A673 (cell line): ENCODE measurements at regions not wholly inside any gene's neighbourhood (a gene's known extent, or its start where the extent isn't known, plus 50 kb on each side); places are given as distances from the start of the nearest gene placed in this dataset.

Experiments
- BruUV-seq: library from RNA; stranded (reverse); fragments of 400-500 nt; replicated peaks from 2 replicates; lab custom pipeline; 2021; lab: Mats Ljungman, UMichigan
- CTCF ChIA-PET: fragments of 300-600 bp; sonication (Branson Sonifier 250); formaldehyde crosslinking; loops from one replicate; lab custom pipeline; 2022; ENCODE audit warnings: antibody characterized with exemption; lab: Charles Lee
- POLR2A ChIA-PET: fragments of 300-600 bp; sonication (Branson Sonifier 250); formaldehyde crosslinking; loops from one replicate; lab custom pipeline; 2022; ENCODE audit warnings: antibody characterized with exemption; ENCODE audit not compliant: low non-redundant PET; lab: Charles Lee
- DNase-seq: peaks from one replicate; pipeline ENCODE4 v3.0.0-alpha.2; 2015; ENCODE audit warnings: low spot score
- H3K27ac ChIP-seq: fragments of 200-600 bp; sonication (generic); 2 replicates; pipeline ENCODE4 v1.5.1; 2016; ENCODE audit warnings: mixed run types, low read depth, mild to moderate bottlenecking, mixed read lengths, antibody characterized with exemption, low read length; ENCODE audit not compliant: poor library complexity, severe bottlenecking
- H3K27me3 ChIP-seq: fragments of 200-600 bp; sonication (generic); replicated peaks from 2 replicates; pipeline ENCODE4 v1.6.1; 2017; ENCODE audit warnings: mixed run types, low read depth, mild to moderate bottlenecking, mixed read lengths, antibody characterized with exemption, low read length; ENCODE audit not compliant: insufficient read depth, poor library complexity
- H3K36me3 ChIP-seq: fragments of 200-600 bp; sonication (generic); 2 replicates; pipeline ENCODE4 v1.6.1; 2016; ENCODE audit warnings: mixed run types, mild to moderate bottlenecking, mixed read lengths, antibody characterized with exemption, low read length; ENCODE audit not compliant: insufficient read depth, poor library complexity, severe bottlenecking
- H3K4me1 ChIP-seq: fragments of 200-600 bp; sonication (generic); 2 replicates; pipeline ENCODE4 v1.6.1; 2017; ENCODE audit warnings: mixed run types, mild to moderate bottlenecking, mixed read lengths, antibody characterized with exemption, low read length; ENCODE audit not compliant: insufficient read depth, poor library complexity, severe bottlenecking
- H3K4me3 ChIP-seq: fragments of 200-600 bp; sonication (generic); 2 replicates; pipeline ENCODE4 v1.5.1; 2016; ENCODE audit warnings: low read depth, mixed run types, mild to moderate bottlenecking, mixed read lengths, low read length; ENCODE audit not compliant: poor library complexity, severe bottlenecking
- H3K9me3 ChIP-seq: fragments of 200-600 bp; sonication (generic); 2 replicates; pipeline ENCODE4 v1.6.1; 2016; ENCODE audit warnings: mixed run types, low read depth, mild to moderate bottlenecking, mixed read lengths, antibody characterized with exemption, low read length; ENCODE audit not compliant: poor library complexity, severe bottlenecking
- EZH2 ChIP-seq: fragments of 200-600 bp; sonication (generic); IDR thresholded peaks from 2 replicates; pipeline ENCODE4 v1.6.1; 2017; ENCODE audit warnings: borderline replicate concordance, low read depth, mild to moderate bottlenecking, mixed read lengths, antibody characterized with exemption, low read length; ENCODE audit not compliant: poor library complexity, severe bottlenecking
- intact Hi-C: fragments of 100-400 bp; cut with micrococcal nuclease; formaldehyde crosslinking; loops from one replicate; pipeline ENCODE4 v1.10.0; 2022; ENCODE audit not compliant: unreplicated experiment
- TF ChIP-seq, protein P1 (sequence below): fragments of 300-800, 200-600 bp; sonication (generic); conservative IDR thresholded peaks from 2 replicates; pipeline ENCODE4 v1.5.1; 2017; ENCODE audit warnings: low read depth, mild to moderate bottlenecking, antibody characterized with exemption, low read length, moderate library complexity, mixed read lengths

- CTCF ChIA-PET = no interaction called here
- intact Hi-C loops = loop anchor here (10.0 kb wide), 1 partner anchor 311 kb away; no protein-coding TSS in a partner anchor
- POLR2A ChIA-PET = no interaction called here
- no peak overlapping the region for H3K27ac ChIP-seq
- no peak overlapping the region for H3K4me3 ChIP-seq
- BruUV-seq = no TSS peak
- H3K36me3 ChIP-seq = no peaks in the 10 kb centered on the region
- DNase-seq = no peak
- TF ChIP-seq, protein P1, sequence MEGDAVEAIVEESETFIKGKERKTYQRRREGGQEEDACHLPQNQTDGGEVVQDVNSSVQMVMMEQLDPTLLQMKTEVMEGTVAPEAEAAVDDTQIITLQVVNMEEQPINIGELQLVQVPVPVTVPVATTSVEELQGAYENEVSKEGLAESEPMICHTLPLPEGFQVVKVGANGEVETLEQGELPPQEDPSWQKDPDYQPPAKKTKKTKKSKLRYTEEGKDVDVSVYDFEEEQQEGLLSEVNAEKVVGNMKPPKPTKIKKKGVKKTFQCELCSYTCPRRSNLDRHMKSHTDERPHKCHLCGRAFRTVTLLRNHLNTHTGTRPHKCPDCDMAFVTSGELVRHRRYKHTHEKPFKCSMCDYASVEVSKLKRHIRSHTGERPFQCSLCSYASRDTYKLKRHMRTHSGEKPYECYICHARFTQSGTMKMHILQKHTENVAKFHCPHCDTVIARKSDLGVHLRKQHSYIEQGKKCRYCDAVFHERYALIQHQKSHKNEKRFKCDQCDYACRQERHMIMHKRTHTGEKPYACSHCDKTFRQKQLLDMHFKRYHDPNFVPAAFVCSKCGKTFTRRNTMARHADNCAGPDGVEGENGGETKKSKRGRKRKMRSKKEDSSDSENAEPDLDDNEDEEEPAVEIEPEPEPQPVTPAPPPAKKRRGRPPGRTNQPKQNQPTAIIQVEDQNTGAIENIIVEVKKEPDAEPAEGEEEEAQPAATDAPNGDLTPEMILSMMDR = no peak
- no peak for TF ChIP-seq EZH2
- no peaks in the 10 kb centered on the region for H3K4me1 ChIP-seq
- no peaks in the 10 kb centered on the region for H3K27me3 ChIP-seq
- no peaks in the 10 kb centered on the region for H3K9me3 ChIP-seq
Measured at GRCh38 chr9:109886041-109886440, 106.0 kb downstream of the PALM2AKAP2 start.

GRCh38 chr9:109886617-109887016 is 106.6 kb downstream of the PALM2AKAP2 start:
- CTCF ChIA-PET = no interaction called here

GRCh38 chr9:109887079-109887478 is 107.1 kb downstream of the PALM2AKAP2 start:
- Histone ChIP-seq H3K27ac (no peak overlapping the region), H3K4me3 (no peak overlapping the region), H3K36me3 (no peaks in the 10 kb centered on the region), H3K9me3 (no peaks in the 10 kb centered on the region), H3K27me3 (no peaks in the 10 kb centered on the region), H3K4me1 (no peaks in the 10 kb centered on the region)
- POLR2A ChIA-PET = no interaction called here
- TF ChIP-seq, protein P1 = no peak
- TF ChIP-seq EZH2 = no peak
- BruUV-seq = no TSS peak
- no peak for DNase-seq
- CTCF ChIA-PET = no interaction called here
- intact Hi-C loops = loop anchor here (10.0 kb wide), 1 partner anchor 312 kb away; no protein-coding TSS in a partner anchor

More at GRCh38 chr9:109886617-109887016, 106.6 kb downstream of the PALM2AKAP2 start:
- Histone ChIP-seq H3K4me3 (no peak overlapping the region), H3K36me3 (no peaks in the 10 kb centered on the region), H3K27ac (no peak overlapping the region), H3K4me1 (no peaks in the 10 kb centered on the region), H3K9me3 (no peaks in the 10 kb centered on the region), H3K27me3 (no peaks in the 10 kb centered on the region)
- intact Hi-C loops = loop anchor here (10.0 kb wide), 1 partner anchor 312 kb away; no protein-coding TSS in a partner anchor
- TF ChIP-seq, protein P1 = no peak
- TF ChIP-seq EZH2 = no peak
- no peak for DNase-seq
- no TSS peak for BruUV-seq
- POLR2A ChIA-PET = no interaction called here
